Type B pancreatic cell (in vitro differentiated cells): ENCODE measurements at regions not wholly inside any gene's neighbourhood (a gene's known extent, or its start where the extent isn't known, plus 50 kb on each side); places are given as distances from the start of the nearest gene placed in this dataset.

ENCODE experiments used
- DNase-seq: peaks from one replicate; pipeline ENCODE4 v3.0.0; 2021; ENCODE audit warnings: mixed read lengths; ENCODE audit not compliant: unreplicated experiment; ENCODE audit errors: extremely low spot score
- H3K27ac Mint-ChIP-seq: 2 replicates; pipeline ENCODE4 v1.8.0; 2021; ENCODE audit warnings: mild to moderate bottlenecking, mixed read lengths
- H3K27me3 Mint-ChIP-seq: 2 replicates; pipeline ENCODE4 v1.8.0; 2021; ENCODE audit warnings: mixed read lengths
- H3K36me3 Mint-ChIP-seq: 2 replicates; pipeline ENCODE4 v1.8.0; 2021; ENCODE audit warnings: mixed read lengths
- H3K4me1 Mint-ChIP-seq: one replicate; pipeline ENCODE4 v1.8.0; 2021; ENCODE audit warnings: mixed read lengths; ENCODE audit not compliant: unreplicated experiment
- H3K4me3 Mint-ChIP-seq: 2 replicates; pipeline ENCODE4 v1.8.0; 2021; ENCODE audit warnings: mild to moderate bottlenecking, mixed read lengths
- H3K9me3 Mint-ChIP-seq: 2 replicates; pipeline ENCODE4 v1.8.0; 2021; ENCODE audit warnings: mixed read lengths
- TF ChIP-seq, protein P1 (sequence below): fragments of 200-600 bp; sonication (generic); conservative IDR thresholded peaks from 2 replicates; pipeline ENCODE4 v1.5.0; 2021; ENCODE audit warnings: antibody characterized with exemption, mild to moderate bottlenecking

DNA sequence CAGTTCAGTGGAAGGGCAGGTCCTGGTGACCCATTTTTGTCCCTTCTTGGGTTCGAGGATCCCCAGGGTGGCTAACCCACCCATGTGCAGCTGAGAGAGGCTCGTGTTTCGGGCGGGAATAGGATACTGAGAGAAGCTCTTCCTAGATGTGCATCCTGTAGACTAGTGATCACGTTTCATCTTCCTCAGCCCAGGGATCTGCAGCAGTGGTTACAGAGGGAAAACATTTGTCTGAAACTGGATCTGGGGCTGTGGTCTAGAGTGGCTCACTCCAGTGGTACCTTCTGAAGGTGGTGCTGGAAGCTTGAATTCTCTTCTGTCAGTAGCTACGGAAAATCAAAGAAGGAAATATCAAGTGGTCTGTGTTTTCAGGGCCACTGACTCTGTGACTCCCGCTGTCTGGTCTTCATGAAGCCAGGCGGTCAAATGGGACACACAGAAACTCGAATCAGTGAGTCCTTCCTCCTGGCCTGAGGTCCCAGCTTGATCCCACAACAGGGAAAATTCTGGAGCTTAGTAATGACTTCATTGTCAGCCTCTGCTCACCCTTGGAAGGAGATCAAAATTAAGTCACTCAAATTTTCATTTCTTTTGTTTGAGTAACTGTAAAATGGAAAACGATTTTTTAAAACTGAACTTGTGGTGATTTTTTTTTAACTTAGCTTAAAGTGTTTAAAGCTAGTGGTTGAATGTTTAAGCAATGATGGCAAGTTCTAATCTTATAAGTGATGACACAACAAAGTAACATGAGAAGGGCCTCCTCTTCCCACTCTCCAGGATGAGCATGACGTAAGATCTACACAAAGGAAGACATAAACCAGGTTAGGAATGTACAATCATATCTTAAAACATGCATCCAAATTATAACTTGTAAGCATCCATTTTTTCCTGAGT, 469.3 kb upstream of the KLF6 start:
- Mint-ChIP-seq H3K36me3 (no peaks in the 10 kb centered on the region), H3K27me3 (no peaks in the 10 kb centered on the region), H3K9me3 (peaks cover 21% of the 10 kb centered on the region), H3K27ac (peak overlapping the region; percentile 12), H3K4me3 (no peak overlapping the region), H3K4me1 (no peaks in the 10 kb centered on the region)
- TF ChIP-seq, protein P1, sequence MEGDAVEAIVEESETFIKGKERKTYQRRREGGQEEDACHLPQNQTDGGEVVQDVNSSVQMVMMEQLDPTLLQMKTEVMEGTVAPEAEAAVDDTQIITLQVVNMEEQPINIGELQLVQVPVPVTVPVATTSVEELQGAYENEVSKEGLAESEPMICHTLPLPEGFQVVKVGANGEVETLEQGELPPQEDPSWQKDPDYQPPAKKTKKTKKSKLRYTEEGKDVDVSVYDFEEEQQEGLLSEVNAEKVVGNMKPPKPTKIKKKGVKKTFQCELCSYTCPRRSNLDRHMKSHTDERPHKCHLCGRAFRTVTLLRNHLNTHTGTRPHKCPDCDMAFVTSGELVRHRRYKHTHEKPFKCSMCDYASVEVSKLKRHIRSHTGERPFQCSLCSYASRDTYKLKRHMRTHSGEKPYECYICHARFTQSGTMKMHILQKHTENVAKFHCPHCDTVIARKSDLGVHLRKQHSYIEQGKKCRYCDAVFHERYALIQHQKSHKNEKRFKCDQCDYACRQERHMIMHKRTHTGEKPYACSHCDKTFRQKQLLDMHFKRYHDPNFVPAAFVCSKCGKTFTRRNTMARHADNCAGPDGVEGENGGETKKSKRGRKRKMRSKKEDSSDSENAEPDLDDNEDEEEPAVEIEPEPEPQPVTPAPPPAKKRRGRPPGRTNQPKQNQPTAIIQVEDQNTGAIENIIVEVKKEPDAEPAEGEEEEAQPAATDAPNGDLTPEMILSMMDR, result no peak
- no peak for DNase-seq

DNA sequence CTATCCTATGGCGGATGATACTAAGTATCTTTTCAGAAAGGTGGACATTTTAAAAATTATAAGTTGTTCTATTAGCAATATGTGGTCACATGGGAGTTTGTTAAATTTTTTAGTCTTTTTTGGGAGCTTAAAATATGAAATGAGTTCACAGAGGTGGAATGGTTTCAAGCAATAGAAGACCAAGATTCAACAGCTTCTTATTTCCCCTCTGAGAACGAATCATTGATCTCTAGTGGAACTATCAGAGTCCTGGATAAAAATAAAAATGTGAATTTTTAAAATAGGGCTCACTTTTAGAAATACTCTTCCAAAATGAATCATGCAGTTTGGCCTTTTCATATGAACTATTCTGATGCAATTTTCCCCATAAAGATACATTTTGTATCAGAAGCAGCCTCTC, 467.7 kb upstream of the KLF6 start:
- no peak for DNase-seq
- H3K27me3 Mint-ChIP-seq, result no peaks in the 10 kb centered on the region
- H3K27ac Mint-ChIP-seq, result no peak overlapping the region
- no peaks in the 10 kb centered on the region for H3K36me3 Mint-ChIP-seq
- TF ChIP-seq, protein P1, result no peak
- H3K4me1 Mint-ChIP-seq, result no peaks in the 10 kb centered on the region
- H3K4me3 Mint-ChIP-seq, result no peak overlapping the region
- peaks cover 21% of the 10 kb centered on the region for H3K9me3 Mint-ChIP-seq

DNA sequence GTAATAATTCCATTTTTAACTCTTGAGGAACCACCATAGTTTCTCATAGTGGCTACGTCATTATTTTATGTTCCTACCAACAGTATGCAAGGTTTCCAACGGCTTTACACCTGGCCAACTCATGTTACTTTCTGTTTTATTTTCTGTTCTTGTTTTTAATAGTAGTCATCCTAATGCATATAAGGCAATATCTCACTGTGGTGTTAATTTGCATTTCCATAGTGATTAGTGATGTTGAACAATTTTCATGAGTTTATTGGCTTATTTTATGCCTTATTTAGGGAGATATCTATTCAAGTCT, 465.5 kb upstream of the KLF6 start:
- no peak overlapping the region for H3K4me3 Mint-ChIP-seq
- H3K9me3 Mint-ChIP-seq, result peaks cover 15% of the 10 kb centered on the region
- TF ChIP-seq, protein P1, result no peak
- peaks cover 7% of the 10 kb centered on the region for H3K4me1 Mint-ChIP-seq
- H3K27ac Mint-ChIP-seq, result no peak overlapping the region
- no peaks in the 10 kb centered on the region for H3K27me3 Mint-ChIP-seq
- DNase-seq, result no peak
- H3K36me3 Mint-ChIP-seq, result no peaks in the 10 kb centered on the region

DNA sequence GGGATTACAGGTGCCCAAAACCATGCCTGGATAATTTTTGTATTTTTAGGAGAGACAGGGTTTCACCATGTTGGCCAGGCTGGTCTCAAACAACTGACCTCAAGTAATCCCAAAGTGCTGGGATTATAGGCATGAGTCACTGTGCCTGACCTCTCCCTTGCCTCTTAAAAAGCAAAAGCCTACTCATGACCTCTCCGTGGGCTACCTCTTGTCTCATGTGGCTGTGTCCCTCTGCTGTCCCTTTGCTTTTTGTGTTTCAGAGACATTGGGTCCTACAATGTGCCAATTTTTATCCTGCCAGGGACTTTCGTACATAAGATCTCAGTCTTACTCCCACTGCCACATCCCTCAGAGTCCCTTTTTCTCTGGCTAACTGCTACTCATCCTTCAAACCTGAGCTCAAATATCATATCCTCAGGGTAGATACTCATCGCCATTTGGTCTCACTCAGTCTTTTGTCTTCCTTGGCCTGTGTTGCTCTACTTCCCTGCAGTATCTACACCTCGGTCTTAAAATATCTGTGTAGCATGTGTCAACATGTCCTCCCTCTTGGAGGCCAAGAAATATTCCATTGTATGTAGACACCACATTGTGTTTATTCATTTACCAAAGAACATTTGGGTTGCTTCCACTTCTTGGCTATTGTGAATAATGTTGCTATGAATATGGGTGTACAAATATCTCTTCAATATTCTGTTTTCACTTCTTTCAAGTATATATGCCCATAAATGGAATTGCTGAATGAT, 465.0 kb upstream of the KLF6 start:
- peaks cover 10% of the 10 kb centered on the region for H3K9me3 Mint-ChIP-seq
- H3K36me3 Mint-ChIP-seq, result no peaks in the 10 kb centered on the region
- no peak overlapping the region for H3K4me3 Mint-ChIP-seq
- peaks cover 7% of the 10 kb centered on the region for H3K4me1 Mint-ChIP-seq
- TF ChIP-seq, protein P1, result no peak
- H3K27ac Mint-ChIP-seq, result no peak overlapping the region
- H3K27me3 Mint-ChIP-seq, result no peaks in the 10 kb centered on the region
- DNase-seq, result no peak

DNA sequence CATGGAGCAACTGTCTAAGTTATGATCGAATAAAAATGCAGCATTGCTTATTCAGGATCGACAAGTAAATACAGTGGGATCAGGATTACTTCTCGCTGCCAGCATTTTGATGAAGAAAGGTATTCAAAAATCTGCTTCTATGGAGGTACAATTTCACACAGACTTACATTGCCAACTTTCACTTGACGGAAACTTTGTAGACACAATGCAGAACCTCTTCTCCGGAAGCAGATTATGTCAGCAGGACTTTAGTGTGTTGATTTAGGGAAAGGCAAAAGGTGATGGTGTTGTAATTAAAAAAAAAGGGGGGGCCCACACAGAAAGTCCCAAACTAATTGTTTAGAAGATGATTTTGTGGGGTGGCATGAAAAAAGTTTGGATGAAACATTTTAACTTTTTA, 462.4 kb upstream of the KLF6 start:
- no peak overlapping the region for H3K27ac Mint-ChIP-seq
- H3K27me3 Mint-ChIP-seq, result no peaks in the 10 kb centered on the region
- no peak overlapping the region for H3K4me3 Mint-ChIP-seq
- no peaks in the 10 kb centered on the region for H3K36me3 Mint-ChIP-seq
- TF ChIP-seq, protein P1, result no peak
- H3K9me3 Mint-ChIP-seq, result peaks cover 6% of the 10 kb centered on the region
- no peak for DNase-seq
- H3K4me1 Mint-ChIP-seq, result peaks cover 20% of the 10 kb centered on the region
